ENCODE measurements at regions not wholly inside any gene's neighbourhood (a gene's known extent, or its start where the extent isn't known, plus 50 kb on each side); places are given as distances from the start of the nearest gene placed in this dataset.

DNA sequence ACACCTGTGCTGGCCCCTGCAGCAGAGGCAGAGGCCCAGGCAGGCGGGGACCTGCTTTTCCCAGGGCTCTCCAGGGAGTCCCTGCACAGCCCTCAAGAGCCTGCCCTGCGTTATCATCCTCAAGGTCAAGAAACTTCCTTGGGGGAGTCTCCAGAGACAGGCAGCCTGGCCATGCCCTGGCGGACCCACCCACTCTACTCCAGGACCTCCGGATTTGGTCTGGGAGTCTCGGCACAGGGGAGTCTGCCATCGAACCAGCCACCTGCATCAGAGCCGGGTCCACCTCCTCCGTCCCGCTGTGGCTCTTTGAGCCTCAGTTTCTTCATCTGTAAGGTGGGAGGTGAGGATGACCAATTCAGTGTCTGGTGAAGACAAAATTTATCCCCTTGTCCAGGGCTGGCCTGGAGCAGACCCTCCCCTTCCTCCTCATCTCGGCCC, 75.3 kb upstream of the TNRC6C start:
- DNase-seq: no peak

DNA sequence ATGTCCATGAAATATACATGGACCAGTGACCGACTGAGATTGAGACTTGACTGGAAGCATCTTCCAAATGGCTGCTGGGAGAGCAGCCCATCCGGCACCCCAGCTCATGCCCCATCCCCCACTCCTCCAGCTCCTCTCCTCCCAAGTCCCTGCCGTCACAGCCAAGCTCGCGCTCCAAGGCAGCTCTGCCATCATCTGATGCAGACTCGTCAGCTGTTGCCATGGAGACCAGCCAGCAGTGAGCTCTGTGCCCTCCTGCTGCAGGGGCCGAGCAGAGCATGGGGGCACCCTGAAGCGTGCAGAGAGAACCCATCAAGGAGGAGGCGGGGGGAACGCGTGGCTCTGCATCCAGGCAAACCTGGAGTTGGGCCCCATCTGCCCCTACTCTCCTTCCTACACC, 74.5 kb upstream of the TNRC6C start:
- peak; percentile 61 for DNase-seq

DNA sequence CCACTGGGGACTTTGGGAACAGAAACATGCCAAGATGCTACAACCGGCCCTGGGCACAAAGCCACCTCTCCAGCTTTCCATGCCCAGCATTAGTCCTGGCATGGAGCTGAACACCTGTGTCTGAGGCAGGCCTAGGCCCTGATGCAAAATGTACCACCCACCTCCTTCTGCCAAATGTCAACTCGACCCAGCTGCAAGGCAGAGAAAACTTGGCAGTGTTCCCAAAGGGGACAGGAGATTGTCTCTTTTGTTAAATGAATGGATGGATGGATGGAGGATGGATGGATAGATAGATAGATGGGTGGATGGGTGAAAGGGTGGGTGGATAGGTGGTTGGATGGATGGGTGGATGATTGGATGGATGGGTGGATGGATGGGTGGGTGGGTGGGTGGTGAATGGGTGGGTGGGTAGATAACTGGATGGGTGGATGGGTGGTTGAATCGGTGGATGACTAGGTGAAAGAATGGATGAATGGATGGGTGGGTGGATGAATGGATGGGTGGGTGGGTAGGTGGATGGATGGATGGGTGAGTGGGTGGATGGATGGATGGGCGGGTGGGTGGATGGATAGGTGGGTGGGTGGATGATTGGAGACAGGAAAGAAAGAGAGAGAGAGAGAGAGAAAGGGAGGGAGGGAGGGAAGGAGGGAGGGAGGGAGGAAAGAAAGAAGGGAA, 73.4 kb upstream of the TNRC6C start:
- no peak for DNase-seq

- DNase-seq: no peak
Measured at GRCh38 chr17:77885678-77886386, 72.7 kb upstream of the TNRC6C start.

DNA sequence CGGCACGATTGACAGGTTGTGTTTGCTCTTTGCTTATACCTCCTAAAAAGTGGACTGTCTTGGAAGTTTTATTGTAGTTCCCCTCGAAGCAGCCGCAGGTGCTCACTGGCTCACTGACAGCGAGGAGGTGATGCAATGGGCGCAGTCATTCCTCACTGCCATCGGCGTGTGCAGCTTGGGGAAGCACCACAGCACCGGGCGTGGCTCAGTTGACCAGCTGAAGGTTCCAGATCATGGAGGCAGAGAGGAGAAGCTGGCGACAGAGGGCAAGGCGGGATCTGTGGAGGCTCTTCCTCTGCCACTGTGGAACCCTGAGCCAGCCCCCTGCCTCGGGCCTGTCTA, 72.1 kb upstream of the TNRC6C start:
- DNase-seq: no peak

GRCh38 chr17:77887110-77887463, 71.4 kb upstream of the TNRC6C start:
- no peak for DNase-seq

GRCh38 chr17:77887464-77888241, 70.8 kb upstream of the TNRC6C start:
- peak; percentile 79 for DNase-seq

DNA sequence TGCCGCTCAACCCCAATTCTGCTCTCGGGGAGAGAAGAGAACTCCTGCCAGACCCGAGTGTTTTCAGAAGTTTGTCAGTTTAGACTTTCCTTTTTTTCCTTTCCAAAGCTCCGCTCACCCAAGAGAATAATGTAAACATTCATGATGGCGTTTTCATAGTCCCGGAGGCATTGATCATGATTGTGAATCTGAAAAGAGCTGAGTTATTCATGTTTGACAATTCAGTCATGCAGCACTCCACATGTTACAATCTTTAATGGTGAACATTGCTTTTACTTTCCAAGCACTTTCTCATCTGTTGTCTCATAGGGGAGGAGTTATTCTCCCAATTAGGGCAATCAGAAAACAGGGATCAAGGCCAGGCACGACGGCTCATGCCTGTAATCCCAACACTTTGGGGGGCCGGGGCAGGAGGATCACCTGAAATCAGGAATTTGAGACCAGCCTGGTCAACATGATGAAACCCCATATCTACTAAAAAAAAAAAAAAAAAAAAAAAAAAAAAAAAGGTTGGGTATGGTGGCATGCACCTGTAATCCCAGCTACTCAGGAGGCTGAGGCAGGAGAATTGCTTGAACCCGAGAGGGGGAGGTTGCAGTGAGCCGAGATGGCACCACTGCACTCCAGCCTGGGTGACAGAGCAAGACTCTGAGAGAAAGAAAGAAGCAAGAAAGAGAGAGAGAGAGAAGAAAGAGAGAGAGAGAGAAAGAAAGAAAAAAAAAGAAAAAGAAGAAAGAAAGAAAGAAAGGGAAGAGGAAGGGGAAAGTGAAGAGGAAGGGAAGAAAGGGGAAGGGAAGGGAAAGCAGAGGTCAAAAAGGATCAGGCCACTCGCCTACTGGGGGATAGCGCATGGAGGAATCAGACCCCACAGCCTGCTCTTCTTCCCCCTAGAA, 70.0 kb upstream of the TNRC6C start:
- DNase-seq: no peak

DNA sequence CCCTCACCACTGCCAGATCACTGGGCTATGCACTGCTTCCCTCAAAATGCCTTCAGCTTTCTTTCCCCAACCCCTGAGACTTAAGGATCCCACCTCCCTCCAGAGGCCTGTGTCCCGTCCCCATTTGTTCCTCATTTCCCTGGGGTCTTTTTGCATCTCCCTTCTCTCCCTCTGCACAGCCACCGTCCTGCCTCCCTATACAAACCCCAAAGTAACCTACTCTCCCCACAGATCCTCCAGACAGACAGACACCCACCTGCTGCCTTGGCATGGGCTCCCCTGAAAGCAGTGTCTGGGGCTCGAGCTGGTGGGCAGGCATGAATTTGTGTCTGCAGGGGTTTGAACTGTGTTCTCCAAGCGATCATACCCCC, 69.4 kb upstream of the TNRC6C start:
- peak; percentile 35 for DNase-seq

- DNase-seq: peak; percentile 38
Measured at GRCh38 chr17:77889866-77890760, 68.4 kb upstream of the TNRC6C start.

- peak; percentile 37 for DNase-seq
Measured at GRCh38 chr17:77890771-77891170, 67.7 kb upstream of the TNRC6C start.

DNA sequence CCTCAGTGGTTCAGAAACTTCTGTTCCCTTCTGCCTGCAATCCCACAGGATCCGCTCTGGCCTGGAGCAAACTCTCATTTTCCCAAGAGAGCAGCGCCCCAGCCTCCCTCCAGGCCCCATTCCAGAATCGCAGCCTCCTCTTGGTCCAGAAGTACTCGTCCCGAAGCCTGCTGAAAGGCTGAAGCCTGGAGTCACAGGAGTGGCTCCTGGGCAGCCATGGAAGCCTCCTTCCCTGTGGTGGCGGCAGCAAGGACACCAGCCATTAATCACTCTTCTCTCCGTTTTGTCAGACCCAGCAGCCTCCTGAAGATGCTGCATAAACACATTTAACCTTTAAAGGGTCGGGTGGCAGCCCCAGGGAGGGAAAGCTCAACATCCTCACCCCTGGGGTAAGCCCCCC, 66.9 kb upstream of the TNRC6C start:
- no peak for DNase-seq

DNA sequence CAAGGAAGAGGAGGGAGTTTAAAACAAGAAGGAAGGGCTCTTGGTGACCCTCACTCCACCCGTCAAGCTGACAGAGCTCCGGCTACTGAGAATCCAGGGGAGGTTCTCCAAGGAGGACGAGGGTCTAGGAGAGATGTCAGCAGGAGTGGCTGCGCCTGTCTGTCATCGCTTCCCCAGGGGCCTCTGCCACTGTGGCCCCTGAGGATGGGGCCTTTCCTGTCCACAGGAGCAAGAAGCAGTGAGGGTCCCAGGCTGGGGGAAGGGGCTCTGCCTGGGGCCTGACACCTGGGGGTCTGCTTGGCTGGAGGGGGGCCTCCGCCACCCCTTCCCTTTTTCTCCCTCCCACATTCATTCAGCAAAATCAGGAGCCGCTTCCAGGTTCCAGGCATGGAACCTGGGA, 66.5 kb upstream of the TNRC6C start:
- peak; percentile 41 for DNase-seq

DNA sequence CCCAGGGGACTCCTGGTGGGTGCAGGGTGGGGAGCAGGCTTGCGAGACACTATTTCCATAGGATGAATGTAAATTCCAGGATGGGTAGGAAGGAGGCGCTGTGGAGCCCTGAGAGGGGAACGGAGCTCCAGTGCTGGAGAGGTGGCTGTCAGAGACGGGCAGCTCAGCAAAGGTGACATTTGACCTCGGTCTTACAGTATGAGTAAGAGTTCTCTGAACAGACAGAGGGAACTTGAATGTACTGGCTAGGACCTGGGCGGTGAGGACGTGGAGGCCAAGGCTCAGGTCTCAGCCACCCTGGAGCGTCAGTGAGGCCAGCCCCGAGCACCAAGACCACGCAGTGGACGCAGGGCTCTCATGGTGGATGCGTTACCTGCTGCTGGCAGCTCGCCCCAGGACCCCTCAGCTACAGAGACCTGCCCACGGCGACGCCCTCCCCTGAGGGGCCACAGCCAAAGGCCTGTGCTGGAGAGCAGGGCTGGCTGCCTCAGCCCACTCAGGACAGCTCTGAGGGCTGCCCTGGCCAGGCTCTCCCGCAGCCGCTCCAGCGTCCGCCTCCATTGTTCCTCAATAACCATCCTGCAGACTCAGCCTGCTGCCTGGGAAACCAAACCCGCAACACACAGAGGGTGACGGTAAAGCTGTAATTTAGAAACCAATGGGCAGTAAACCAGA, 65.9 kb upstream of the TNRC6C start:
- peak; percentile 41 for DNase-seq

DNA sequence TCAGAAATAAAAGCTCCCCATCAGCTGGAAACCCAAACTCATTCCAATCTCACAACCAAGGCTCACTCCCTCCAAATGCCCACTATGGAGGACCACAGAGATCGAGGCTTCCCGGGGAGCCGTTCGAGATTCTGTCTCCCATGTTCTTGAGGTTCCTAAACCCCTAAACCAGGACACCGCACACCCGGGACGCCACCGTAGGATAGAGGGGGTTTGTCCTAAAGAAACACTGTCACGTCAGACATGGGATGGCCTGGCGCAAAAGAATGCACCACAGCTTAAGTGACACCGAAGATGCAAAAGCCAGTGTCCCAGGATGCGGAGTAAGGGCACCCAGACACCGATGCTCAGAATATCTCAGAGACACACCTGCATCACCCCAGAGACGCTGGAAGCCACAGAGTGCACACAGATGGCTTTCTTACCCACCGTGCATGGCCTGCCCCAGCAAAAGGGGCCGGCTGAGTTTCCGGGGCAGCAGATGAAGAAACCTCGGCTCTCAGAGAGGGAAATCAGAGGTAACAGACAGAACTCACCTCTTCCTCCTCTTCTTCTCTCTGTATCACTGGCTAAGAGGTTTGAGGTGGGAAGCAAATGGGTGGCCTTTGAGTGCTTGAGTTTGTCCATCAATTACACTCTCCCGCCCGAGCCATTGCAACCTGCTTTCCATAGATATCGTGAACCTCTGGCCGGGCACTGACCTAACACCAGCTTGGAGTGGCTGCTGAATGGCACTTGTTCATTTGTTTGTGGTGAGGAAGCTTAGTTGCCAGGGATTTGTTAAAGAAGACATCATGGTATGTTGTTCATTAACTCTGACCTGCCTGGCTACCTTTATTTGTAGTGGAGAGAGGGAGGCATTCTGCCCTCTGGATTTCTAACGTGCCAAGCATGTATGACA, 65.1 kb upstream of the TNRC6C start:
- DNase-seq: peak; percentile 25

GRCh38 chr17:77894126-77894956, 64.2 kb upstream of the TNRC6C start:
- peak; percentile 39 for DNase-seq

- DNase-seq: peak; percentile 29
Measured at GRCh38 chr17:77897741-77898301, 60.7 kb upstream of the TNRC6C start.

DNA sequence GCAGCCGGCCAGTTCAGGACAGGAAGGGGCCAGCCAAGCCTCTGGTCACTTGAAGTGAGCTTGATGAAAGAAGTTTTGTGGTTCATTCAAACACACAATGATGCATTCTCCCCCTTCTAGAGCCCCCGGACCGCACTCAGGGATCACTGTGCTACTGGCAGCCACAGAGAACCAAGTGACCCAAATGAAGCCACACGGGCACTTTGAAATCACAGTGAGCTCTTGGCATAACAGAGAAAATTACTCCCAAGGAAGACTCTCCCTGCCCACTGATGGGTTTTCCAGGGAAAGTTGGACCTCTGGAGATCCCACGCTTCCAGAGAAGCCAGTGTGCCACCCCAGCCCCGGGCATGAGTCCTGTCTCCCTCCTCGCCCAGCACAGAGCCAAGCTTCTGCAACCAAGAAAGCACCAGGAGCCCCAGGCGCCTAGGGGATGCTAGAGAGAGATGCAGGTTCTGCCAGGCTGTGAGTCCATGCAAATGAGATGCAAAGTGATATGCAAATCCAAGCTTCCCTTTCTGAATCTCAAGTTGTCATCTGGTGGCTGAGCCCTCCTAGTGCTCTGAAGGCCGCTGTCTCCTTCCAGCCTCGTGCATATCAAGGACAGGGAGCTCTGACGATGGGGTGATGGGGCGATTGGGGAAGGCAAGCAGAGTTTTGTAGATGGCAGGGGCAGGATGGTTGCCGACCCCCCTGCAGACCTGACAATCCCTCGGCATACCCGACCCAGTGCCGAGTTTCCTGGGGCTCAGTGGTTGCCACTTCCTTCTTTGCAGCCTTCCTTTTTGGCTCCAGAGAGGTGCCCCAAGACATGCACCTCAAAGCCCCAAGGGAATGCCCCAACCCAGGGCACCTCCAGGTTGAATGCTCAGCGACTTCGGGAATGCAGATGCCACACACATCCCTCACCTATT, 59.7 kb upstream of the TNRC6C start:
- peak; percentile 39 for DNase-seq
